Activated CD4-positive, alpha-beta T cell treated with anti-CD3 and anti-CD28 coated beads, Interleukin-10, Interleukin-2, amounts not matched to agents 100 ng/mL and 50 ng/mL, durations not matched to agents 16 hours and 8 hours (primary cell): ENCODE measurements at regions not wholly inside any gene's neighbourhood (a gene's known extent, or its start where the extent isn't known, plus 50 kb on each side); places are given as distances from the start of the nearest gene placed in this dataset.
A peak's percentile ranks its signal among the peaks of the same experiment; 100 is the strongest.
"Not testable (repeated sequence)": the region's sequence is repeated elsewhere in the genome, so short reads cannot be mapped to it uniquely, and the experiment has no call there.

ENCODE experiments used
- DNase-seq: peaks from one replicate; pipeline ENCODE4 v3.0.0-alpha.2; 2020

- no peak for DNase-seq
Observed at GRCh38 chrX:65331371-65331770, 203.2 kb downstream of the LAS1L start.

- DNase-seq: no peak
Observed at GRCh38 chrX:65300104-65300809, 234.3 kb downstream of the LAS1L start.

GRCh38 chrX:65282905-65283304, 251.7 kb downstream of the LAS1L start:
- not testable (repeated sequence) for DNase-seq

- no peak for DNase-seq
Observed at GRCh38 chrX:65273152-65273551, 261.4 kb downstream of the LAS1L start.

GRCh38 chrX:65266482-65266881, 268.1 kb downstream of the LAS1L start:
- DNase-seq: no peak

- no peak for DNase-seq
Observed at GRCh38 chrX:65253817-65254216, 277.6 kb upstream of the ZC4H2 start.

GRCh38 chrX:65241059-65241721, 264.9 kb upstream of the ZC4H2 start:
- no peak for DNase-seq

GRCh38 chrX:65203545-65203944, 227.3 kb upstream of the ZC4H2 start:
- DNase-seq: no peak

- DNase-seq: peak; percentile 1
Observed at GRCh38 chrX:65196758-65197360, 220.6 kb upstream of the ZC4H2 start.

GRCh38 chrX:65195621-65196020, 219.4 kb upstream of the ZC4H2 start:
- no peak for DNase-seq

- DNase-seq: no peak
Observed at GRCh38 chrX:65194547-65194946, 218.3 kb upstream of the ZC4H2 start.

- not testable (repeated sequence) for DNase-seq
Observed at GRCh38 chrX:65163325-65163724, 187.1 kb upstream of the ZC4H2 start.

- no peak for DNase-seq
Observed at GRCh38 chrX:65148232-65148631, 172.0 kb upstream of the ZC4H2 start.

- no peak for DNase-seq
Observed at GRCh38 chrX:65136424-65136823, 160.2 kb upstream of the ZC4H2 start.

GRCh38 chrX:65127842-65128241, 151.6 kb upstream of the ZC4H2 start:
- DNase-seq: no peak

- DNase-seq: no peak
Observed at GRCh38 chrX:65098851-65099250, 122.6 kb upstream of the ZC4H2 start.

- DNase-seq: no peak
Observed at GRCh38 chrX:65093658-65094057, 117.4 kb upstream of the ZC4H2 start.

- DNase-seq: no peak
Observed at GRCh38 chrX:65073233-65073632, 97.0 kb upstream of the ZC4H2 start.

- DNase-seq: no peak
Observed at GRCh38 chrX:65072590-65072989, 96.3 kb upstream of the ZC4H2 start.

- DNase-seq: not testable (repeated sequence)
Observed at GRCh38 chrX:65058626-65059025, 82.4 kb upstream of the ZC4H2 start.

GRCh38 chrX:65045001-65045400, 68.8 kb upstream of the ZC4H2 start:
- DNase-seq: no peak

GRCh38 chrX:65035446-65035770, 59.2 kb upstream of the ZC4H2 start:
- DNase-seq: no peak

GRCh38 chrX:65034668-65035445, 58.6 kb upstream of the ZC4H2 start, which contains the start of gene ZC3H12B:
Gene ZC3H12B (plus strand): TSS chrX:65034826.
- DNase-seq: peak; percentile 87

- DNase-seq: no peak
Observed at GRCh38 chrX:65034292-65034667, 58.0 kb upstream of the ZC4H2 start.
